Kidney epithelial cell (primary cell): ENCODE measurements at regions not wholly inside any gene's neighbourhood (a gene's known extent, or its start where the extent isn't known, plus 50 kb on each side); places are given as distances from the start of the nearest gene placed in this dataset.
"Not testable (repeated sequence)": the region's sequence is repeated elsewhere in the genome, so short reads cannot be mapped to it uniquely, and the experiment has no call there.

Experiments
- DNase-seq: peaks from one replicate; pipeline ENCODE4 v3.0.0-alpha.2; 2010; ENCODE audit warnings: low read depth
- H3K27me3 ChIP-seq: 2 replicates; pipeline ENCODE4 v1.6.0; 2011; ENCODE audit warnings: low read length; ENCODE audit not compliant: control insufficient read depth, insufficient read depth
- H3K36me3 ChIP-seq: 2 replicates; pipeline ENCODE4 v1.5.1; 2011; ENCODE audit warnings: low read length; ENCODE audit not compliant: control insufficient read depth, insufficient read depth
- H3K4me3 ChIP-seq: 2 replicates; pipeline ENCODE4 v1.5.1; 2011; ENCODE audit warnings: low read depth, mild to moderate bottlenecking, control low read depth, low read length
- CTCF ChIP-seq: IDR thresholded peaks from 2 replicates; pipeline ENCODE4 v1.5.1; 2011; ENCODE audit warnings: mild to moderate bottlenecking, moderate library complexity, low read length, control low read depth, inconsistent platforms; ENCODE audit not compliant: insufficient read depth, poor library complexity, severe bottlenecking

GRCh38 chr6:76866091-76866915 lies 597.0 kb downstream of the HTR1B start:
- H3K36me3 ChIP-seq, result no peaks in the 10 kb centered on the region
- TF ChIP-seq CTCF, result no peak
- H3K4me3 ChIP-seq, result no peak overlapping the region

GRCh38 chr6:76862936-76863335 lies 600.4 kb downstream of the HTR1B start:
- H3K4me3 ChIP-seq, result no peak overlapping the region
- no peaks in the 10 kb centered on the region for H3K36me3 ChIP-seq
- no peaks in the 10 kb centered on the region for H3K27me3 ChIP-seq
- DNase-seq, result no peak
- no peak for TF ChIP-seq CTCF

More at GRCh38 chr6:76866091-76866915, 597.0 kb downstream of the HTR1B start:
- DNase-seq, result no peak
- H3K27me3 ChIP-seq, result no peaks in the 10 kb centered on the region

GRCh38 chr6:76861403-76861802 lies 601.9 kb downstream of the HTR1B start:
- TF ChIP-seq CTCF, result peak; percentile 45
- Histone ChIP-seq H3K27me3 (no peaks in the 10 kb centered on the region), H3K36me3 (no peaks in the 10 kb centered on the region), H3K4me3 (no peak overlapping the region)
- no peak for DNase-seq

- no peak for TF ChIP-seq CTCF
- H3K4me3 ChIP-seq, result no peak overlapping the region
- no peaks in the 10 kb centered on the region for H3K36me3 ChIP-seq
- no peak for DNase-seq
- H3K27me3 ChIP-seq, result no peaks in the 10 kb centered on the region
These were observed 607.2 kb downstream of the HTR1B start for GRCh38 chr6:76856065-76856464.

- no peaks in the 10 kb centered on the region for H3K27me3 ChIP-seq
- H3K36me3 ChIP-seq, result no peaks in the 10 kb centered on the region
- no peak overlapping the region for H3K4me3 ChIP-seq
- TF ChIP-seq CTCF, result no peak
- no peak for DNase-seq
These were observed 610.5 kb downstream of the HTR1B start for GRCh38 chr6:76852776-76853175.

GRCh38 chr6:76849274-76849970 lies 613.9 kb downstream of the HTR1B start:
- H3K36me3 ChIP-seq, H3K4me3 ChIP-seq, H3K27me3 ChIP-seq: not testable (repeated sequence)
- peak; percentile 23 for DNase-seq
